RWPE2 (cell line): ENCODE measurements at regions not wholly inside any gene's neighbourhood (a gene's known extent, or its start where the extent isn't known, plus 50 kb on each side); places are given as distances from the start of the nearest gene placed in this dataset.

Source experiments
- ATAC-seq: fragments of 200-7000 bp; cut with Tn5 transposase; 3 replicates; pipeline ENCODE4 v1.9.1; 2021; ENCODE audit warnings: low read depth
- DNase-seq: peaks from one replicate; pipeline ENCODE4 v3.0.0-alpha.2; 2020; ENCODE audit warnings: low spot score
- H3K27ac ChIP-seq: fragments of 450-650 bp; 2 replicates; pipeline ENCODE4 v1.5.1; 2017; ENCODE audit warnings: mild to moderate bottlenecking; ENCODE audit not compliant: poor library complexity, severe bottlenecking
- H3K27me3 ChIP-seq: fragments of 250-450 bp; sonication (Bioruptor Pico); 2 replicates; pipeline ENCODE4 v1.5.1; 2021; ENCODE audit warnings: mild to moderate bottlenecking, moderate library complexity; ENCODE audit not compliant: insufficient read depth, poor library complexity, severe bottlenecking
- H3K36me3 ChIP-seq: fragments of 250-450 bp; sonication (Bioruptor Pico); 2 replicates; pipeline ENCODE4 v1.5.1; 2020; ENCODE audit warnings: low read depth, mild to moderate bottlenecking, moderate library complexity
- H3K4me1 ChIP-seq: fragments of 250-450 bp; sonication (Bioruptor Pico); 2 replicates; pipeline ENCODE4 v1.5.1; 2021; ENCODE audit warnings: mild to moderate bottlenecking, moderate library complexity; ENCODE audit not compliant: insufficient read depth, poor library complexity, severe bottlenecking
- H3K4me3 ChIP-seq: fragments of 250-450 bp; sonication (Bioruptor Pico); 2 replicates; pipeline ENCODE4 v1.5.1; 2021; ENCODE audit warnings: mild to moderate bottlenecking, moderate library complexity; ENCODE audit not compliant: severe bottlenecking
- H3K9me3 ChIP-seq: fragments of 250-450 bp; sonication (Bioruptor Pico); 2 replicates; pipeline ENCODE4 v1.5.1; 2021; ENCODE audit warnings: mild to moderate bottlenecking, moderate library complexity; ENCODE audit not compliant: severe bottlenecking
- TF ChIP-seq, protein P1 (sequence below): fragments of 450-650 bp; IDR thresholded peaks from one replicate; pipeline ENCODE4 v1.5.1; 2017; ENCODE audit warnings: mild to moderate bottlenecking, moderate library complexity; ENCODE audit not compliant: poor library complexity, severe bottlenecking

DNA sequence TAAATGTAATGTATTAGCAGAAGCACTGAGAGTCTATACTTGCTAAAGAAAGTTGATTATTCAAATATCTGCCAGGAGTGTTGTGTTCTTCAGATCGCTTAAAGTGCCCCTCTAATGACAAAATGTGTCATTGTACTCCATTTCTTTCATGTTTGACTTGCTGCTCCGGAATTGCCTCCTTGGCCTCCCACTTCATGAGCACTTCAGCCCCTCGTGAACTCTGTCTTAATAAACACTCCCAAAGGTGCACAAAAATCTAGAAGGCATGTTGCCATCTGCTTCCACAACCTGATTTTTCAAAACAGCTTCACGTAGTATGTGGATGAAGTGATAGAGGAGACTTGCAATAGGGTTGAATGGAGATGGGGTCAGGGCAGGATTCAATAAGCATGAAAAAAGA, 396.1 kb downstream of the TDRD15 start:
- Histone ChIP-seq H3K27me3 (no peaks in the 10 kb centered on the region), H3K4me1 (no peaks in the 10 kb centered on the region), H3K27ac (no peak overlapping the region), H3K9me3 (no peaks in the 10 kb centered on the region), H3K4me3 (no peak overlapping the region), H3K36me3 (no peaks in the 10 kb centered on the region)
- ATAC-seq = no peak
- DNase-seq = no peak
- TF ChIP-seq, protein P1, sequence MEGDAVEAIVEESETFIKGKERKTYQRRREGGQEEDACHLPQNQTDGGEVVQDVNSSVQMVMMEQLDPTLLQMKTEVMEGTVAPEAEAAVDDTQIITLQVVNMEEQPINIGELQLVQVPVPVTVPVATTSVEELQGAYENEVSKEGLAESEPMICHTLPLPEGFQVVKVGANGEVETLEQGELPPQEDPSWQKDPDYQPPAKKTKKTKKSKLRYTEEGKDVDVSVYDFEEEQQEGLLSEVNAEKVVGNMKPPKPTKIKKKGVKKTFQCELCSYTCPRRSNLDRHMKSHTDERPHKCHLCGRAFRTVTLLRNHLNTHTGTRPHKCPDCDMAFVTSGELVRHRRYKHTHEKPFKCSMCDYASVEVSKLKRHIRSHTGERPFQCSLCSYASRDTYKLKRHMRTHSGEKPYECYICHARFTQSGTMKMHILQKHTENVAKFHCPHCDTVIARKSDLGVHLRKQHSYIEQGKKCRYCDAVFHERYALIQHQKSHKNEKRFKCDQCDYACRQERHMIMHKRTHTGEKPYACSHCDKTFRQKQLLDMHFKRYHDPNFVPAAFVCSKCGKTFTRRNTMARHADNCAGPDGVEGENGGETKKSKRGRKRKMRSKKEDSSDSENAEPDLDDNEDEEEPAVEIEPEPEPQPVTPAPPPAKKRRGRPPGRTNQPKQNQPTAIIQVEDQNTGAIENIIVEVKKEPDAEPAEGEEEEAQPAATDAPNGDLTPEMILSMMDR = no peak

DNA sequence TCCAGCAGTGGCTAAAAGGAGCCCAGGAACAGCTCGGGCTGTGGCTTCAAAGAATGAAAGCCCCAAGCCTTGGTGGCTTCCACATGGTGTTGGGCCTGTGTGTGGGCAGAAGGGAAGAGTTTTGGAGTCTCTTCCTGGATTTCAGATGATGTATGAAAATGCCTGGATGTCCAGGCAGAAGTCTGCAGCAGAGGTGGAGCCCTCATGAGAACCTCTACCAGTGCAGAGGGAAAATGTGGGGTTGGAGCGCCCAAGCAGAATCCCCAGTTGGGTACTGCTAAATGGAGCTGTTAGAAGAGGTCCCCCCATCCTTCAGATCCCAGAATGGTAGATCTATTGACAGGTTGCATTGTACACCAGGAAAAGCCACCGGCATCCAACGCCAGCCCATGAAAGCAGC, 412.1 kb downstream of the TDRD15 start:
- H3K36me3 ChIP-seq = no peaks in the 10 kb centered on the region
- H3K27ac ChIP-seq = no peak overlapping the region
- ATAC-seq (no peak), DNase-seq (no peak)
- no peaks in the 10 kb centered on the region for H3K9me3 ChIP-seq
- H3K4me3 ChIP-seq = no peak overlapping the region
- H3K4me1 ChIP-seq = no peaks in the 10 kb centered on the region
- H3K27me3 ChIP-seq = no peaks in the 10 kb centered on the region
- TF ChIP-seq, protein P1 = no peak

DNA sequence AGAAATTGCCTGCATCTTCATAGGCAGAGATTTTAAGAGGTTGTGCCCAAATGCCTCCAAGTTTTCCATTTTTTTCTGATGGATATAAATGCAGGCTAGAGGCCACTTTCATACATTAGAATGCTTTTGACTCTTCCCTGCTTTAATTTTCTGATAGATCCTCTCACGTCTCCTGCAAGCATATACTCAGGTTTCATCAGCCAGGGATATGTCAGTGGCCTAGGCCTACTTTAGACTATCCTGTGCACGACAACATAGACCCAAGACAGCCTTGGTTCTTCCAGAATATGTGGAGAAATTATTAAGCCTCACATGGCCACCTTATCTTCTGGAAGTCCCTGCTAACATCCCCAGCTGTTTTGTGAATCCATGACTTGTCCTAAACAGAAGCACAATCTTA, 415.9 kb downstream of the TDRD15 start:
- Histone ChIP-seq H3K4me3 (no peak overlapping the region), H3K36me3 (no peaks in the 10 kb centered on the region), H3K4me1 (no peaks in the 10 kb centered on the region), H3K27ac (no peak overlapping the region), H3K27me3 (no peaks in the 10 kb centered on the region), H3K9me3 (no peaks in the 10 kb centered on the region)
- ATAC-seq = no peak
- TF ChIP-seq, protein P1 = no peak
- no peak for DNase-seq

DNA sequence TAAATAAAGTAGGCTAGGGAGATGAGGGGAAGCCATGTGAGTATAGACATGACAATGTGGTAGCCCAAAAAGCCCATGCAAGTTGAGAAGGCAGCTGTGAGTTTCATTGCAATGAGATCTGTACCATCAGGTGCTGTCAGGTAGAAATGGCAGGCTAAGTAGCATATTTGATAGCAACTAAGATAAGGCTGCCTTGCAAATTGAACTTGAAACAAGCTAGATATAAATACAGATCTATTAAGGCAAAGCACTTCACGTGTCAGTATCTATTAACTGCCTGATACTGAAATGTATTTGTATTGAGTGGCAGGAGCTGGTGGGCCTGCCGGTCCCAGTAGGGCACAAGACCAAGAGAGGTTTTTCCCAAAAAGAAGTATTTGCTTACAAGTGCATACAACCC, 419.9 kb downstream of the TDRD15 start:
- Histone ChIP-seq H3K9me3 (no peaks in the 10 kb centered on the region), H3K27ac (no peak overlapping the region), H3K4me1 (no peaks in the 10 kb centered on the region), H3K4me3 (no peak overlapping the region), H3K27me3 (no peaks in the 10 kb centered on the region), H3K36me3 (no peaks in the 10 kb centered on the region)
- ATAC-seq (no peak), DNase-seq (no peak)
- TF ChIP-seq, protein P1 = no peak

DNA sequence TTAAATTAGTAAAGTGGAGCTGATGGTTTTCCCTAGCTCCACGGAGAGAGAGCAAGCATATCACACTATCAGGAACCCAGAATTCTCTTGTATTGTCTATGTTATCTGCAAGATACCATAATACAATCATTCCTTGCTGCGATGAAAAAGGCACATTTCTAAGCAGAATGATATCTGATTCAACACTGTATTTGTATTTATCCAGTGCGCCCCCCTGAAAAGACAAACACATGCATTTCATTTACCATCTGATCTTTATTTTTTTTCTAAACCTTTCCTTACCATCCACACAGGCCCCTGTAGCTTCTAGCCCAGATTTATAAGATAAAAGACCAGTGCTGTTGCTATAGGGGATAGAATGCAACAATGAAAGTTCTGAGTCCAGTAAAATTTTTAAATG, 420.6 kb downstream of the TDRD15 start:
- no peak overlapping the region for H3K4me3 ChIP-seq
- no peaks in the 10 kb centered on the region for H3K36me3 ChIP-seq
- ATAC-seq = no peak
- TF ChIP-seq, protein P1 = no peak
- no peaks in the 10 kb centered on the region for H3K9me3 ChIP-seq
- no peaks in the 10 kb centered on the region for H3K27me3 ChIP-seq
- no peak overlapping the region for H3K27ac ChIP-seq
- DNase-seq = no peak
- no peaks in the 10 kb centered on the region for H3K4me1 ChIP-seq
